GM10266 (cell line): ENCODE measurements at regions not wholly inside any gene's neighbourhood (a gene's known extent, or its start where the extent isn't known, plus 50 kb on each side); places are given as distances from the start of the nearest gene placed in this dataset.
"Not testable (repeated sequence)": the region's sequence is repeated elsewhere in the genome, so short reads cannot be mapped to it uniquely, and the experiment has no call there.

Experiments
- DNase-seq: peaks from one replicate; pipeline ENCODE4 v3.0.0; 2012; ENCODE audit errors: extremely low spot score
- TF ChIP-seq, protein P1 (sequence below): IDR thresholded peaks from 2 replicates; pipeline ENCODE4 v1.5.1; 2012; ENCODE audit warnings: mild to moderate bottlenecking, low read depth; ENCODE audit not compliant: control insufficient read depth, insufficient read depth; ENCODE audit errors: missing control alignments

DNA sequence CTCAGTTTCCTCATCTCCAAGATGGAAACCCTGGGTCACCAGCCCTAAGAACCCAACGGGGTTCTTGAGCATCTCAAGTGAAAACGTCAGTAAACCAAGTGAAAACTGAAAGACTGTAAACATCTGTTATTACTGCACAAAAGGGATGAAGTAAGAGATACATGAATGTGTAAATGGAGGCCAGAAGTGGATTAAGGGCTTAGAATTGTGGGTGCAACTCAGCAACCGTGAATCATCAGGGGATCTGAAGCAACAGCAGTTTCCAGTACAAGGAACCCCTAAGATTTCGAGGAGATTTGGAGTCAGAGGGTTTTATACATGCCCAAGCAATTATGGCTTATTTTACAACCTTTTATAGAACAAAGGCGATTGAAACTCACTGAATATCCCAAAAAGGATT lies 95.7 kb upstream of the SVIL start:
- no peak for DNase-seq
- TF ChIP-seq, protein P1, sequence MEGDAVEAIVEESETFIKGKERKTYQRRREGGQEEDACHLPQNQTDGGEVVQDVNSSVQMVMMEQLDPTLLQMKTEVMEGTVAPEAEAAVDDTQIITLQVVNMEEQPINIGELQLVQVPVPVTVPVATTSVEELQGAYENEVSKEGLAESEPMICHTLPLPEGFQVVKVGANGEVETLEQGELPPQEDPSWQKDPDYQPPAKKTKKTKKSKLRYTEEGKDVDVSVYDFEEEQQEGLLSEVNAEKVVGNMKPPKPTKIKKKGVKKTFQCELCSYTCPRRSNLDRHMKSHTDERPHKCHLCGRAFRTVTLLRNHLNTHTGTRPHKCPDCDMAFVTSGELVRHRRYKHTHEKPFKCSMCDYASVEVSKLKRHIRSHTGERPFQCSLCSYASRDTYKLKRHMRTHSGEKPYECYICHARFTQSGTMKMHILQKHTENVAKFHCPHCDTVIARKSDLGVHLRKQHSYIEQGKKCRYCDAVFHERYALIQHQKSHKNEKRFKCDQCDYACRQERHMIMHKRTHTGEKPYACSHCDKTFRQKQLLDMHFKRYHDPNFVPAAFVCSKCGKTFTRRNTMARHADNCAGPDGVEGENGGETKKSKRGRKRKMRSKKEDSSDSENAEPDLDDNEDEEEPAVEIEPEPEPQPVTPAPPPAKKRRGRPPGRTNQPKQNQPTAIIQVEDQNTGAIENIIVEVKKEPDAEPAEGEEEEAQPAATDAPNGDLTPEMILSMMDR: no peak

DNA sequence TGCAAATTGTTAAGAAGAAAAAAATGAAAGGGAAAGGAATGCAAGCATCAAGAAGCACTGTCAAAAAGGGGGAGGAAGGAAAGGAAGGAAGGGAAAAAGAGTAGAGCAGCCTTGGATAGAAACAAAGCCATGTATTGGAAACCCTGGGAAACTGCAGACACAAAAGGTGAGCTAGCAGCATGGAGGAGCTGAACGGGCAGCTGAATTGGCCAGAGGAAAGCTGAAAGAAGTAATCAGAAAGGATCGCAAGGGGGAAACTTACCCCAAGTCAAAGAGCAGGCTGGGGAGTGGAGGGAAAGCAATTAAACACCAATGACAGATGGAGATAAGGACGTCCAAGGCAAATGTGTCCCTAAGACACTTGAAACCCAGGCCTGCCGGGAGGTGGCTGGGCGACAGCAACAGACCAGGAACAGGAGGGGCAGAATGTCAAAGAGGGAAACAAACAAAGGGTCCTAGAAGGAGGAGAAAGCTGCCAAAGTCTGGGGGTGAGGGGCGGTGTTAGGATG lies 93.8 kb upstream of the SVIL start:
- no peak for DNase-seq
- TF ChIP-seq, protein P1: no peak

DNA sequence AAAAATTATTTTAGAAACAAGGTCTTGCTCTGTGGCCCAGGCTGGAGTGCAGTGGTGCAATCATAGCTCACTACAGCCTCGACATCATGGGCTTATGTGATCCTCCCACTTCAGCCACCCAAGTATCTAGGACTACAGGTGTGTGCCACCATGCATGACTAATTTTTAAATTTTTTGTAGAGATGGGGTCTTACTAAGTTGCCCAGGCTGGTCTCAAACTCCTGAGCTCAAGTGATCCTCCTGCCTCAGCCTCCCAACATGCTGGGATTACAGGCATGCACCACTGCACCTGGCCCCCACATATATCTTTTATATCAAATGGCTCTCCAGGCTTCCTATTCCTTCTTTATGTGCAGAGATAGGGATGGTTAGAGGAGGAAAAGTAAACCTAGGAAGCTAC lies 91.2 kb upstream of the SVIL start:
- not testable (repeated sequence) for DNase-seq

DNA sequence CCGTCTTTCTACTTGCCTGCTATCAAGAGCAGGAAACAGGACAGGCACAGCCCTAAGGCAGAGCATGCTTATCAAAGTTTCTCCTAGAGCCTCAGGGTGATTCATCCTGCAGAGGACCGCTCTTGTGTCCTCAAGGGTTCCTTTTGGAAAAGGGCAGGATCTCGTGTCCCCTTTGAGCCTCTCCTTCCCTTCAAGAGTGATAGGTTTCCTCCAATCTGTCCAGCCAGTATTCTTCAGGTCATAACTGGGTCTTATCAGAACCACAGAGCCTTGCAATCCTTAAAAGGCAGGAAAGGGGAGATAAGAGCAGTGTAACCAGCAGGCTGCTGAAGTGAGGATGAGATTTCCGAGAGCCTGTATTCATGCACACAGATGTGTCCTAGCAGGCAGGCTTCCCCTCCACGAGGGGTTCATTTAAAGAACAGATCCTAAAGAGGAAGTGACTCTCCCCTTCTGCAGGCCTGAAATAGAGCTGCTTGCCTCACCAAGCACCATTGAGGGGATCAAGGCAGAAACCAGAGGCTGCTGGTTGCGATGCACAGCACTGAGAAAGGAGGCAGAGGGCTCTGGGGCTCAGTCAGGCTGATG lies 90.5 kb upstream of the SVIL start:
- TF ChIP-seq, protein P1: no peak
- no peak for DNase-seq

DNA sequence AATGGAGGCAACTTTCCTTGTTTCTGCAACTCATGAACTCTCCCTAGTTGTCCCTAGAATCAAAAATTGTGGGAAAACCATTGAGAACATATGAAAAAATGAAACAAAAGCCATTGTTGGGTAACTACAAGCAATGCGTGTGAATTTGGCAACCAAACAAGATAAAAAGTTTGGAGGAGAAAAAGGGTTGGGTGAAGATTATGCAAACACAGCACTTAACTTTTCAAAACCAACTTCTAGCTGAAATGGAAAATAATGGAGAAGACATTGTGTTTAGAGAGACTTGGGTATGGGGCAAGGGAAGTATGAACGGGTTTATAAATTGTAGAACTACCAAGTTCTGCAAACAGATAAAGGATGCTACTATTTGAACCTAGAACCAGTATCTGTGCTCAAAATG lies 89.0 kb upstream of the SVIL start:
- DNase-seq: no peak
- TF ChIP-seq, protein P1: no peak

DNA sequence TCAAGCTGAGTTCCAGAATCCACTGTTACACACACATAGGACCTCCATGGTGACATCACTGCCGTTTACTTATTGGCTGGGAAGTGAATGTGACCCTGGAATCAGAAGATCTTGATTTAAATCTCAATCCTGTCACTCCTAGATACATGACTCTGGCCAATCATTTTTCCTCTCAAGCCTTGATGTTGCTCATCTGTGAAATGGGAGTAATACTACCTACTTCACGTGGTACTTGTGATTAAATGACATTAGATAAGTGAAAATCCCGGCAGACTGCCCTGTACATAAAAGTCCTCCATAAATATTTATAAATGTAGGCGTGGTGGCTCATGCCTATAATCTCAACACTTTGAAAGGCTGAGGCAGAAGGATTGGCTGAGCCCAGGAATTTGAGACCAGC lies 88.0 kb upstream of the SVIL start:
- TF ChIP-seq, protein P1: no peak
- no peak for DNase-seq

DNA sequence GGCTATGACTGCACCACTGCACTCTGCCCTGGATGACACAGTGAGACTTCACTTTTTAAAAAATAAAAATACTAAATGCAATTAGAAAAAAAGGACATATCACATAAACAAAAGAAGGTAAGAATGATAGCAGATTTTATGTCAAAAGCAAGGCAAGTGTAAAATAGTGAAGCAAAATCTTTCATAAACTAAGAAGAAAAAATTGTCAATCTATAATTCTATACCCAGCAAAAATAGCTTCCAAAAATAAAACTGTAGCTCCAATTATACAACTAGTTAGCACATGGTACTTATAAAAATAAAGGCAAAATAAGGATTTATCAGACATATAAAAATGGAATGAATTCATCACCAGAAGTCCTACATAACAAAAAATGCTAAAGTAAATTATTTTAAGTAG lies 85.4 kb upstream of the SVIL start:
- DNase-seq: no peak
- TF ChIP-seq, protein P1: no peak

DNA sequence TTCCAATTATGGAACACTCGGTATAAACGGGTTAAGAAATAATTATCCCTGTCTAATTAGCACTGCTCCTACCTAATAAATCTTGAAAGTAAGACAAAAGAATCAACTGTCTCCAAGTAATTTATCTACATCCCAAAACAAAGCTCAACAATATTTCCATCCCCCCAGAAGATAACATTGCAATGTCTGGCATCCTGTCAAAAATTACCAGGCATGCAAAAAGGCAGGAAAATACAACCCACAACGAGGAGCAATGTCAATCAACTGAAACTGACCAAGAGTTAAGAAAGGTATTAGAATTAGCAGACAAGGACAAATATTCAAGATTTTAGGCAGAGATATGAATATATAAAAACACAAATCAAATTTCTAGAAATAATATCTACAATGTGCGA lies 84.5 kb upstream of the SVIL start:
- TF ChIP-seq, protein P1: no peak
- no peak for DNase-seq
